Mesendoderm (in vitro differentiated cells): ENCODE measurements at regions not wholly inside any gene's neighbourhood (a gene's known extent, or its start where the extent isn't known, plus 50 kb on each side); places are given as distances from the start of the nearest gene placed in this dataset.

Source experiments
- DNase-seq: peaks from one replicate; pipeline ENCODE4 v3.0.0; 2013
- H2AK5ac ChIP-seq: 2 replicates; pipeline ENCODE4 v1.6.1; 2013; ENCODE audit warnings: low read length, inconsistent platforms
- H2BK120ac ChIP-seq: 2 replicates; pipeline ENCODE4 v1.6.1; 2013; ENCODE audit warnings: low read depth, mild to moderate bottlenecking, low read length, moderate library complexity, mixed read lengths
- H2BK15ac ChIP-seq: replicated peaks from 2 replicates; pipeline ENCODE4 v1.6.1; 2013; ENCODE audit warnings: low read depth, mild to moderate bottlenecking, moderate library complexity
- H2BK5ac ChIP-seq: 2 replicates; pipeline ENCODE4 v1.6.1; 2013; ENCODE audit warnings: low read length, inconsistent platforms
- H3K18ac ChIP-seq: 2 replicates; pipeline ENCODE4 v1.6.1; 2013; ENCODE audit warnings: mild to moderate bottlenecking, low read length, mixed read lengths
- H3K23ac ChIP-seq: one replicate; pipeline ENCODE4 v1.6.1; 2013; ENCODE audit warnings: low read length
- H3K27ac ChIP-seq: 2 replicates; pipeline ENCODE4 v1.5.1; 2013; ENCODE audit warnings: low read depth, mild to moderate bottlenecking, inconsistent platforms, low read length, moderate library complexity
- H3K27me3 ChIP-seq: 2 replicates; pipeline ENCODE4 v1.6.1; 2013; ENCODE audit warnings: low read length, control low read depth, mild to moderate bottlenecking, inconsistent platforms; ENCODE audit not compliant: insufficient read depth, poor library complexity
- H3K36me3 ChIP-seq: 2 replicates; pipeline ENCODE4 v1.6.1; 2013; ENCODE audit warnings: low read length, inconsistent platforms; ENCODE audit not compliant: control insufficient read depth, insufficient read depth
- H3K4ac ChIP-seq: one replicate; pipeline ENCODE4 v1.6.1; 2013; ENCODE audit warnings: low read depth, mild to moderate bottlenecking, low read length, moderate library complexity
- H3K4me1 ChIP-seq: 2 replicates; pipeline ENCODE4 v1.6.1; 2013; ENCODE audit warnings: low read depth, low read length, inconsistent platforms; ENCODE audit not compliant: control insufficient read depth
- H3K4me2 ChIP-seq: 2 replicates; pipeline ENCODE4 v1.6.1; 2013; ENCODE audit warnings: low read length
- H3K4me3 ChIP-seq: 2 replicates; pipeline ENCODE4 v1.5.1; 2013; ENCODE audit warnings: mild to moderate bottlenecking, low read length
- H3K56ac ChIP-seq: one replicate; pipeline ENCODE4 v1.6.1; 2013; ENCODE audit warnings: low read length
- H3K79me1 ChIP-seq: 2 replicates; pipeline ENCODE4 v1.6.1; 2013; ENCODE audit warnings: low read length, inconsistent platforms
- H3K79me2 ChIP-seq: 2 replicates; pipeline ENCODE4 v1.6.1; 2013; ENCODE audit warnings: mild to moderate bottlenecking, low read length; ENCODE audit not compliant: control insufficient read depth, insufficient read depth
- H3K9ac ChIP-seq: 2 replicates; pipeline ENCODE4 v1.6.1; 2013; ENCODE audit warnings: low read length, inconsistent platforms
- H4K5ac ChIP-seq: one replicate; pipeline ENCODE4 v1.6.1; 2013; ENCODE audit warnings: low read length
- H4K8ac ChIP-seq: one replicate; pipeline ENCODE4 v1.6.1; 2013; ENCODE audit warnings: low read depth, mild to moderate bottlenecking, control low read depth, low read length, moderate library complexity
- WGBS: extraction: QIAGEN DNeasy Blood & Tissue Kit; methylation state at CpG from one replicate; pipeline ENCODE4 v1.1.7; 2013; ENCODE audit warnings: low lambda C conversion rate, missing lambda C conversion rate; ENCODE audit not compliant: insufficient coverage; ENCODE audit errors: extremely low coverage; 5-methylcytosine and 5-hydroxymethylcytosine counted together

DNA sequence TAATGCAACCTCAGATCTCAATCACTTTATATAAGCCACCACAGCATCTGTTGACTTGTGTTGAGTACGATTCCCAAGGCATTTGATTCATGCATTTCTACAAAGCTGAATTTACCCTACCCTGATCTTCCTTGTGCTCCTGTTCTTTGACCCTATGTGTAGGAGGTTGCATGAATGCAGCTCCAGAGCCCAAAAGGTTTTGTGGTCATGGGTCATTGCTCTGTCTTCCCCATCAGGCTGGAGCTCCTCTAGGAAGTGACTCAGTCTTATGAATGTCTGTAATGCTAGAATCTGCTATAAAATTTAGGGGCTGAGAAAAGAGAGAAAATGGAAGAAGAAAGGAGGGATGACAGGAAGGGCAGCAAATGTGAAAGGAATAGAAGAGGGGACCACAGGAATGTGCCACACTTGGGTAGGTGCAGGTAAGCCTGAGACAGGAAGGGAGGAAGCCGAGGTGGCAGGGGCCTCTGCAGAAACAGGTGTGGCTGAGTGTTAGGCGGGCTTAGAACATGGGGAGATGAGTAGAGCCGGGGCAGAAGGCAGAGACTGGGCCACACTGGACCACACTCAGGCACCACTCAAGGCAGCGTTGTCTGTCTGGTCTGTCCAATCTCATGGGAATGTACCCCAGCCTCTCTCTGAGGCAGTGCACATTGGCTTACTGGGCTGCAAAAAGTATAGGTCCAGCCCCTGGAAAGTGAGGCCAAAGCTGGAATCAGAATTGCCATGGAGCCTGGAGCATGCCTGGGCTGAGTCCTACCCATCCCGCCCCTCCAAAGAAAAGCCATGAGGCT lies 334.1 kb downstream of the BCL11B start:
- no CpG with 5 or more reads among the region's 6 CpGs for WGBS

DNA sequence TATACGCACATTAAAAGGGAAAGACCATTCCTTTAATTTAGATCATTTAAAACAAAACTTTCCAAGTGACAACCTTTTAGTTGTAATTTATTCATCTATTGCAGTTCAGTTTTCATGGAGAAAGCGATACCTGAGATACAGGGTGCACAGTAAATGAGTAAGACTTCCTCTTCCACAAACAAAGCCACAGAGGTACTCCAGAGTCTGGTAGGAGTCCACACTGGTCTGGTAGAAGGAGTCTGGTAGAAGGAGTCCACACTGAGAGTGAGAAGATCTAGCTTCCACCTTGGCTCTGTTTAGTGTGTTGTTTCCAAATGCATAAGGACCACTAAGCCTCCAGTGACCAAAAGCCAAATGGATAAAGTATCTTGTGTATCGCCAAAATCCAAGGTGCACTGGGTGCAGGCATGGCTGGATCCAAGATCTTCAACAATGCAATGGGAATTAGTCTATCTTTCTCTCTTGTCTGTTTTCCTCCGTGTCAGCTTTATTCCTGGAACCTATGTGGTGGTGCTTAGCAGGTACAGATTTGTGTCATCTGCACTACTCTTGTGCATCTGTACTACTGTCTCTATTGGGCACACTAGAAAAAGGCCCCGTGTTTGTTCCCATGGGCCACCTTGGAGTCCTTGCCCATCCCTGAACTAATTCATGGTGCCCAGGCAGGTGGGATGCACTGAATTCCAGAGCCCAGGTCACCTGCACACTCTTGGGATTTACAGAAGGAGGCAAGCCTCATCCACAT lies 331.1 kb downstream of the BCL11B start:
- H4K5ac ChIP-seq, result no peak overlapping the region
- H2AK5ac ChIP-seq, result no peak overlapping the region
- no peak overlapping the region for H2BK120ac ChIP-seq
- H3K56ac ChIP-seq, result no peak overlapping the region
- no peak overlapping the region for H3K18ac ChIP-seq
- H3K23ac ChIP-seq, result no peak overlapping the region
- no peak for DNase-seq
- no peak overlapping the region for H2BK5ac ChIP-seq
- no peaks in the 10 kb centered on the region for H3K36me3 ChIP-seq
- H3K79me2 ChIP-seq, result no peaks in the 10 kb centered on the region
- WGBS, result no CpG with 5 or more reads among the region's 5 CpGs
- no peak overlapping the region for H3K4me3 ChIP-seq
- no peak overlapping the region for H2BK15ac ChIP-seq
- H3K27me3 ChIP-seq, result no peaks in the 10 kb centered on the region
- H4K8ac ChIP-seq, result no peak overlapping the region
- no peak overlapping the region for H3K4ac ChIP-seq
- H3K27ac ChIP-seq, result no peak overlapping the region
- H3K9ac ChIP-seq, result no peak overlapping the region
- H3K4me1 ChIP-seq, result no peaks in the 10 kb centered on the region
- H3K4me2 ChIP-seq, result no peak overlapping the region
- H3K79me1 ChIP-seq, result no peaks in the 10 kb centered on the region

More for the DNA sequence above, 334.1 kb downstream of the BCL11B start:
- no peak overlapping the region for H2BK120ac ChIP-seq
- H3K79me2 ChIP-seq, result no peaks in the 10 kb centered on the region
- H3K4me2 ChIP-seq, result no peak overlapping the region
- H3K27ac ChIP-seq, result no peak overlapping the region
- H3K4me3 ChIP-seq, result no peak overlapping the region
- H3K36me3 ChIP-seq, result no peaks in the 10 kb centered on the region
- DNase-seq, result no peak
- H3K4me1 ChIP-seq, result no peaks in the 10 kb centered on the region
- no peaks in the 10 kb centered on the region for H3K27me3 ChIP-seq
- no peak overlapping the region for H3K23ac ChIP-seq
- no peak overlapping the region for H4K5ac ChIP-seq
- H2BK5ac ChIP-seq, result no peak overlapping the region
- no peak overlapping the region for H3K56ac ChIP-seq
- H3K9ac ChIP-seq, result no peak overlapping the region
- H2AK5ac ChIP-seq, result no peak overlapping the region
- no peaks in the 10 kb centered on the region for H3K79me1 ChIP-seq
- no peak overlapping the region for H3K18ac ChIP-seq
- no peak overlapping the region for H2BK15ac ChIP-seq
- H3K4ac ChIP-seq, result no peak overlapping the region
- no peak overlapping the region for H4K8ac ChIP-seq

DNA sequence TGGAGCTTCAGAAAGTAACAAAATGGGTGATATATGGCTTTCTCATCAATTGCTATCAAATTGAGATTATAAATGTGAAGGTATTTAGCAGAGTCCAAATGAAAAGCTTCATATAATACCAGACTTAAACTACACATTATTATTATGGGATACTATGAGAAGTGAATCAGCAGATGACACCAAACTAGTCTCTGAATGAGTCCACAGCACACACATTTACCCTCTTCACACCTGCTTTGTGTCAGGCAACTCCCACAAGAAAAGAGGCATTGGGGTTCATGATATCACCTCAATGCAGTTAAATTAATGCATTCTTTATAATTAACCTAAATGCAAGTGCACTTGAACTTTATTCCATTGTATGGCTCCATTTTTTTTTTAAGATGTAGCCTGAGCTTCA lies 330.5 kb downstream of the BCL11B start:
- no peak for DNase-seq
- H3K27ac ChIP-seq, result no peak overlapping the region
- H3K56ac ChIP-seq, result no peak overlapping the region
- no peaks in the 10 kb centered on the region for H3K4me1 ChIP-seq
- no peak overlapping the region for H2BK5ac ChIP-seq
- H2BK120ac ChIP-seq, result no peak overlapping the region
- no peak overlapping the region for H3K4me3 ChIP-seq
- H3K9ac ChIP-seq, result no peak overlapping the region
- H3K36me3 ChIP-seq, result no peaks in the 10 kb centered on the region
- H3K23ac ChIP-seq, result no peak overlapping the region
- no peak overlapping the region for H3K4me2 ChIP-seq
- no peak overlapping the region for H3K18ac ChIP-seq
- H4K5ac ChIP-seq, result no peak overlapping the region
- H3K4ac ChIP-seq, result no peak overlapping the region
- no peaks in the 10 kb centered on the region for H3K79me2 ChIP-seq
- no peak overlapping the region for H4K8ac ChIP-seq
- H3K79me1 ChIP-seq, result no peaks in the 10 kb centered on the region
- H2BK15ac ChIP-seq, result no peak overlapping the region
- no peaks in the 10 kb centered on the region for H3K27me3 ChIP-seq
- H2AK5ac ChIP-seq, result no peak overlapping the region

DNA sequence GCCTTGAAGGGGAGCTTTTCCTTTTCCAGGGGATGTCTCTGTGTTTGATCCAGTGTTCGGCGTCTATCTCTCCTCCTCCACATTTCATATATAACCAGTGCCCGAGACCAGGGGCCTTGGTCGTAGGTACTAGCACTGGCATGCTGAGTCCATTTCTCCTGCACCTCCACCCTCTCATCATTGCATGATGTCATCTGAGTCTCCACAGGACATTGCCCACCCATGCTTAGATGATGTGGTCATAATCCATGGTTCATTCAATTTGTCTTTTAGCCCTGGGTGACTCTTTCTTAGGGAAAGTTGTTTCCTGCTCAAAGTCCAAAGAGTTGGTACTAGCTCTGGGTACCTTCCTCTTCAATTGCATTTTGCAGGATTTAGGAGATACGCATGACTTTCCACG lies 328.1 kb downstream of the BCL11B start:
- H3K36me3 ChIP-seq, result no peaks in the 10 kb centered on the region
- no peak overlapping the region for H3K27ac ChIP-seq
- no peak overlapping the region for H4K8ac ChIP-seq
- no peaks in the 10 kb centered on the region for H3K4me1 ChIP-seq
- no peak overlapping the region for H2AK5ac ChIP-seq
- no peak overlapping the region for H2BK5ac ChIP-seq
- H4K5ac ChIP-seq, result no peak overlapping the region
- no peak overlapping the region for H3K4me3 ChIP-seq
- no peaks in the 10 kb centered on the region for H3K79me2 ChIP-seq
- H3K79me1 ChIP-seq, result no peaks in the 10 kb centered on the region
- no peak overlapping the region for H3K9ac ChIP-seq
- H3K27me3 ChIP-seq, result no peaks in the 10 kb centered on the region
- no peak overlapping the region for H3K23ac ChIP-seq
- no peak overlapping the region for H3K18ac ChIP-seq
- no peak overlapping the region for H3K4me2 ChIP-seq
- no peak overlapping the region for H3K56ac ChIP-seq
- WGBS, result no CpG with 5 or more reads among the region's 6 CpGs
- H2BK120ac ChIP-seq, result no peak overlapping the region
- H3K4ac ChIP-seq, result no peak overlapping the region
- DNase-seq, result no peak
- H2BK15ac ChIP-seq, result no peak overlapping the region

DNA sequence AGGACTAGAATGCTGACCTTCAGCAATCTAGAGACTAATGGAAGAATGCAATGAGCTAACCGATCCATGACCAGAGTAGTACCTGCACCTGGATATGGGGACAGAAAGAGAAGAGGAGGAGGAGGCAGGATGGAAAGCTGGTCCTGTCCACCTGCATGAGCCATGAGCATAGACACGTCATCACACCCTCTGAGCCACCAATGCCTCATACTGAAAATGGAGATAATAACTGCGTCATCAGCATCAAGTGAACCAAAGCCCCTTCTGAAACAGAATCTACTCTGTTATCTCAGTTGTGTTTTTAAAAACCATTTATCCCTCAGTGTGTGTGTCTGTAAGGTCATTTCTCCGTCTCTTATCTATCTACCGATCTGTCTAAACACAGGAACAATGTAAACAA lies 327.0 kb downstream of the BCL11B start:
- H4K5ac ChIP-seq, result no peak overlapping the region
- H4K8ac ChIP-seq, result no peak overlapping the region
- no peak overlapping the region for H3K56ac ChIP-seq
- no peak overlapping the region for H2AK5ac ChIP-seq
- no peak overlapping the region for H3K4me2 ChIP-seq
- no peak overlapping the region for H3K18ac ChIP-seq
- no peak overlapping the region for H3K27ac ChIP-seq
- DNase-seq, result no peak
- H3K4ac ChIP-seq, result no peak overlapping the region
- no peaks in the 10 kb centered on the region for H3K79me1 ChIP-seq
- H3K23ac ChIP-seq, result no peak overlapping the region
- H2BK15ac ChIP-seq, result no peak overlapping the region
- H3K9ac ChIP-seq, result no peak overlapping the region
- no peaks in the 10 kb centered on the region for H3K27me3 ChIP-seq
- no peaks in the 10 kb centered on the region for H3K36me3 ChIP-seq
- no peak overlapping the region for H2BK5ac ChIP-seq
- no peaks in the 10 kb centered on the region for H3K4me1 ChIP-seq
- H2BK120ac ChIP-seq, result no peak overlapping the region
- H3K4me3 ChIP-seq, result no peak overlapping the region
- no peaks in the 10 kb centered on the region for H3K79me2 ChIP-seq
- no CpG with 5 or more reads among the region's 5 CpGs for WGBS
